GM12891 (cell line): ENCODE measurements at regions not wholly inside any gene's neighbourhood (a gene's known extent, or its start where the extent isn't known, plus 50 kb on each side); places are given as distances from the start of the nearest gene placed in this dataset.

ENCODE experiments used
- PAX5 ChIP-seq: IDR thresholded peaks from 2 replicates; pipeline ENCODE4 v1.6.1; 2011; ENCODE audit warnings: low read length, moderate library complexity, mild to moderate bottlenecking; ENCODE audit not compliant: insufficient read depth, severe bottlenecking
- POLR2A ChIP-seq: IDR thresholded peaks from 2 replicates; pipeline ENCODE4 v1.6.1; 2011; ENCODE audit warnings: low read depth, low read length, control low read depth
- POLR2AphosphoS5 ChIP-seq: IDR thresholded peaks from 2 replicates; pipeline ENCODE4 v1.6.1; 2011; ENCODE audit warnings: low read depth, low read length, control low read depth
- POU2F2 ChIP-seq: IDR thresholded peaks from 2 replicates; pipeline ENCODE4 v1.6.1; 2011; ENCODE audit warnings: low read depth, mild to moderate bottlenecking, control low read depth, low read length, moderate library complexity
- SPI1 ChIP-seq: IDR thresholded peaks from 2 replicates; pipeline ENCODE4 v1.6.1; 2011; ENCODE audit warnings: low read depth, low read length, control low read depth
- TAF1 ChIP-seq: IDR thresholded peaks from 2 replicates; pipeline ENCODE4 v1.6.1; 2011; ENCODE audit warnings: low read depth, low read length, control low read depth

- TF ChIP-seq POLR2A (no peak), SPI1 (no peak), TAF1 (no peak), POLR2AphosphoS5 (no peak), POU2F2 (no peak), PAX5 (no peak)
These were observed 82.7 kb downstream of the THAP12 start for GRCh38 chr11:76298255-76298654.
